ENCODE measurements at regions not wholly inside any gene's neighbourhood (a gene's known extent, or its start where the extent isn't known, plus 50 kb on each side); places are given as distances from the start of the nearest gene placed in this dataset.

GRCh38 chr3:31242026-31242960 is 290.4 kb upstream of the STT3B start:
- H3K27me3 ChIP-seq = no peaks in the 10 kb centered on the region
- H3K9me3 ChIP-seq = no peaks in the 10 kb centered on the region
- intact Hi-C loops (cut with DNase I; ENCODE audit: low total_unique reads) = no loop called here
- H3K27ac ChIP-seq = no peak overlapping the region
- no peaks in the 10 kb centered on the region for H3K4me1 ChIP-seq
- TF ChIP-seq POLR2AphosphoS5 (IDR thresholded peaks at IDR 0.05) (no peak), POLR2A (IDR thresholded peaks at IDR 0.05) (no peak)
- TF ChIP-seq, protein P1, sequence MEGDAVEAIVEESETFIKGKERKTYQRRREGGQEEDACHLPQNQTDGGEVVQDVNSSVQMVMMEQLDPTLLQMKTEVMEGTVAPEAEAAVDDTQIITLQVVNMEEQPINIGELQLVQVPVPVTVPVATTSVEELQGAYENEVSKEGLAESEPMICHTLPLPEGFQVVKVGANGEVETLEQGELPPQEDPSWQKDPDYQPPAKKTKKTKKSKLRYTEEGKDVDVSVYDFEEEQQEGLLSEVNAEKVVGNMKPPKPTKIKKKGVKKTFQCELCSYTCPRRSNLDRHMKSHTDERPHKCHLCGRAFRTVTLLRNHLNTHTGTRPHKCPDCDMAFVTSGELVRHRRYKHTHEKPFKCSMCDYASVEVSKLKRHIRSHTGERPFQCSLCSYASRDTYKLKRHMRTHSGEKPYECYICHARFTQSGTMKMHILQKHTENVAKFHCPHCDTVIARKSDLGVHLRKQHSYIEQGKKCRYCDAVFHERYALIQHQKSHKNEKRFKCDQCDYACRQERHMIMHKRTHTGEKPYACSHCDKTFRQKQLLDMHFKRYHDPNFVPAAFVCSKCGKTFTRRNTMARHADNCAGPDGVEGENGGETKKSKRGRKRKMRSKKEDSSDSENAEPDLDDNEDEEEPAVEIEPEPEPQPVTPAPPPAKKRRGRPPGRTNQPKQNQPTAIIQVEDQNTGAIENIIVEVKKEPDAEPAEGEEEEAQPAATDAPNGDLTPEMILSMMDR (IDR thresholded peaks at IDR 0.05) = no peak
- no peak overlapping the region for H3K4me3 ChIP-seq
- H3K36me3 ChIP-seq = no peaks in the 10 kb centered on the region
- DNase-seq (ENCODE audit: low spot score in 2 of 2) = no peak

DNA sequence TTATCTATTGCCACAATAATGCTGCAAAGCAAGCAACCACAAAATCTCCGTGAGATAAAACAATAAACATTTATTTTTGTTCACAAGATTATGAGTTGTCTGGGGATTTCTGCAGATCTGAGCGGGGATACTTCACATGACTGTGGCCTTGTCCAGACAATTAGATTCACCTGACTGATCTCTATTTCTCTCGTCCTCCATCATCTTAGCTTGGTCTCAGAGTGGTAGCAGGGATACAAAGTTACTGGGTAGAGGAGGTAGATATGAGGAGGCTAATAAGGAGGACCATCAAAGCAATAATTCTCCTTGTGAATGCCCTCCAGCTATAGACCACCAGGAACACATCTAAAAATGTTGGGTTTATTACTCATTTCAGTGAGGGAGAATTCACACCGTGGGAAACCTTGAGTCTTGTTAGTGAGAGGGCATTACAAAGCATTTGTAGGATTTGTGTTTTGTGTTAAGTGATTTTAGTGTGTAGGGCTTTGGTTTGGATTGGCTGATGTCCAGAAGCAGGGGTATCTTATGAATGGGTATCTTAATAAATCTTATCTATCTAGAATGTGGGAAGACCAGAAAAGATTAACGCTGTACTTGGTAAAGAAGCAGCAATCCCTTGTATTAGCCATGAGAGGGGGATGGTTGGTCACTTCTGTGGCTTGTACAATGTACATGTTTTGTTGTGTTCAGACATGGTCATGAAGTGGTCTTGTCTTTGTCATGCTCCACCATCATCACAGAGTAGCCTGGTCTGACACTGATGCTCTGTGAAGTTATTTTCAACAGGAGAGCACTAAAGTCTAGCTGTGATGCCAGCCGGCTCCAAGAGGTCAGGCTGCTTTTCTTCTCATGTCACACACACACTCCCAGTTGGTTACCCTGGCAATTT is 287.6 kb upstream of the STT3B start:
- no peaks in the 10 kb centered on the region for H3K9me3 ChIP-seq
- no peaks in the 10 kb centered on the region for H3K36me3 ChIP-seq
- H3K27me3 ChIP-seq = no peaks in the 10 kb centered on the region

GRCh38 chr3:31246293-31247062 is 286.2 kb upstream of the STT3B start:
- H3K9me3 ChIP-seq = no peaks in the 10 kb centered on the region
- no peaks in the 10 kb centered on the region for H3K36me3 ChIP-seq
- no peak for DNase-seq (ENCODE audit: low spot score in 2 of 2)
- H3K4me1 ChIP-seq = no peaks in the 10 kb centered on the region
- TF ChIP-seq POLR2AphosphoS5 (IDR thresholded peaks at IDR 0.05) (no peak), POLR2A (IDR thresholded peaks at IDR 0.05) (no peak)
- TF ChIP-seq, protein P1 (IDR thresholded peaks at IDR 0.05) = no peak
- no peak overlapping the region for H3K4me3 ChIP-seq
- no peak overlapping the region for H3K27ac ChIP-seq
- H3K27me3 ChIP-seq = no peaks in the 10 kb centered on the region
- intact Hi-C loops (cut with DNase I; ENCODE audit: low total_unique reads) = no loop called here

More for the DNA sequence above, 287.6 kb upstream of the STT3B start:
- Histone ChIP-seq H3K4me1 (no peaks in the 10 kb centered on the region), H3K27ac (no peak overlapping the region), H3K4me3 (no peak overlapping the region)
- no peak for TF ChIP-seq POLR2A (IDR thresholded peaks at IDR 0.05)
- no peak for TF ChIP-seq POLR2AphosphoS5 (IDR thresholded peaks at IDR 0.05)
- TF ChIP-seq, protein P1 (IDR thresholded peaks at IDR 0.05) = no peak
- intact Hi-C loops (cut with DNase I; ENCODE audit: low total_unique reads) = no loop called here
- no peak for DNase-seq (ENCODE audit: low spot score in 2 of 2)

GRCh38 chr3:31247063-31247447 is 285.7 kb upstream of the STT3B start:
- no peaks in the 10 kb centered on the region for H3K4me1 ChIP-seq
- TF ChIP-seq POLR2AphosphoS5 (IDR thresholded peaks at IDR 0.05) (no peak), POLR2A (IDR thresholded peaks at IDR 0.05) (no peak)

DNA sequence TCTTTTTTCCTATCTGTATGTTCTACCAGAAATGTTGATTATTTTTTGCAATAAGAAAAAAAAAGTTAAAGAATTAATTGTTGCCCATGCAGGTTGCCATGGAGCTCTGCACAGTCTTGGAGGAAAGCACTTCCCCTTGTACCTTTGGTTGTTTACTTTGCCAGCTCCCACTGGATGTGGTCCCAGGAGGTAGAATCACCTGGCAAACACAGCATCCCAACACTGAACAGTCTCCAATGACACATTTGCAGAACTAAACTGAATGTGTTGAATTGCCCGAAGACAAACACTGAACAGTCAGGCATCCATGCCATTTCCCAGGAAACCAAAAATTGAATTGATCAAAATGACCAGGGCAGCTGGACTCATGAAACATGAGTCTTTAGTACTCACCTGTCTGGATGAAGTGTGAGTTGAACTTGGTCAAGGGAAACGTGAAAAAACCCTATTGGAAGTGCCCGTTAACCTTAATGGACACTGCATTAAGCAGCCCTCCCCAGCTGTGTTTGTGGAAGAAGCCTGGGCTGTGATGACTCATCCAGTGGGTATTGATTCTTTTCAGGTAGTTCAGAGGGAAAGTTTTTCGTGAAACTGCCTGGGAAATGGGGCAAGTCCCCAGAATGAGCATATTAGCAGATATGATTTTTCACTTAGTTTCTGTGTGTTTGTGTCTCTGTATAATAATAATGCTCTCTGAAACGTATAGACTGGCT is 284.7 kb upstream of the STT3B start:
- no peaks in the 10 kb centered on the region for H3K9me3 ChIP-seq
- no peaks in the 10 kb centered on the region for H3K27me3 ChIP-seq
- no peak for TF ChIP-seq POLR2A (IDR thresholded peaks at IDR 0.05)
- no peak for TF ChIP-seq POLR2AphosphoS5 (IDR thresholded peaks at IDR 0.05)
- TF ChIP-seq, protein P1 (IDR thresholded peaks at IDR 0.05) = no peak
- H3K27ac ChIP-seq = peak overlapping the region in 1 of 2 donors; percentile 21
- intact Hi-C loops (cut with DNase I; ENCODE audit: low total_unique reads) = no loop called here
- peak in 1 of 2 donors; percentile 26 for DNase-seq (ENCODE audit: low spot score in 2 of 2)
- no peaks in the 10 kb centered on the region for H3K4me1 ChIP-seq
- no peak overlapping the region for H3K4me3 ChIP-seq
- no peaks in the 10 kb centered on the region for H3K36me3 ChIP-seq

More at GRCh38 chr3:31247063-31247447, 285.7 kb upstream of the STT3B start:
- Histone ChIP-seq H3K27ac (no peak overlapping the region), H3K4me3 (no peak overlapping the region), H3K36me3 (no peaks in the 10 kb centered on the region), H3K9me3 (no peaks in the 10 kb centered on the region), H3K27me3 (no peaks in the 10 kb centered on the region)
- no peak for DNase-seq (ENCODE audit: low spot score in 2 of 2)
- intact Hi-C loops (cut with DNase I; ENCODE audit: low total_unique reads) = no loop called here

All from breast epithelium (tissue), 4 donors.